GM13977 (cell line): ENCODE measurements at regions not wholly inside any gene's neighbourhood (a gene's known extent, or its start where the extent isn't known, plus 50 kb on each side); places are given as distances from the start of the nearest gene placed in this dataset.

Experiments used
- DNase-seq: peaks from one replicate; pipeline ENCODE4 v3.0.0; 2012; ENCODE audit warnings: low spot score
- in situ Hi-C: fragments of 300-500 bp; cut with MboI; formaldehyde crosslinking; loops from one replicate; pipeline ENCODE4 v1.12.0; 2022; ENCODE audit warnings: low sequenced_read_pairs, low pct_unique_long_range_greater_than_20kb, mixed read lengths, inconsistent platforms; ENCODE audit not compliant: unreplicated experiment
- TF ChIP-seq, protein P1 (sequence below): IDR thresholded peaks from 2 replicates; pipeline ENCODE4 v1.5.1; 2012; ENCODE audit warnings: mild to moderate bottlenecking, control low read depth; ENCODE audit not compliant: insufficient read depth; ENCODE audit errors: extremely low read depth, missing control alignments

DNA sequence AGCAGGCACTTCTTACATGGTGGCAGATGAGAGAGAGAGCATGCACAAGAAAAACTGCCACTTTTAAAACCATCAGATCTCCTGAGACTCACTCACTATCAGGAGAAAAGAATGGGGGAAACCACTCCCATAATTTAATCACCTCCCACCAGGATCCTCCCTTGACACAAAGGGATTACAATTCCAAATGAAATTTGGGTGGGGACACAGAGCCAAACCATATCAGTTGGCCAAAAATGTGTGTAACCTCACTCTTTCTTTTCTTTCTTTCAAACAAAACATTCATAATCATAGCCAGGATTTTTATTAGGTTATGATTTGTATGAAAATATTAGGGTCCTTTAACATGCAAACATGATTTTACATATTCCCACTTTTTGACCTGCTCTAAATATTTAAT lies 222.1 kb downstream of the PCDH18 start:
- DNase-seq: no peak
- in situ Hi-C loops: no loop called here

DNA sequence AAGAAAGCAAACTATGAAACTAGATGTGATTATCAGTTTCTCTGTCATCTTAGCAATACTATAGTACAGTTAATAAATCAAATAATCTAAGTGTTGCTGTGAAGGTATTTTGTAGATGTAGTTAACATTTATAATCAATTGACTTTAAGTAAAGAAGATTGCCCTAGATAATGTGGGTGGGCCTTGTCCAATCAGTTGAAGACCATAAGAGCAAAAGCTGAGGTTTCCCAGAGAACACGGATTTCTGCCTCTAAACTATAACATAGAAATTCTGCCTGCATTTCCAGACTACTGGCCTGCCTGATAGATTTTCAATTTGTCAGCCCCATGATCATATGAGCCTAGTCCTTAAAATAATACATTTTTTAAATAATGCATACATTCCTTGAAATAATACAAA lies 222.9 kb downstream of the PCDH18 start:
- no peak for DNase-seq
- TF ChIP-seq, protein P1, sequence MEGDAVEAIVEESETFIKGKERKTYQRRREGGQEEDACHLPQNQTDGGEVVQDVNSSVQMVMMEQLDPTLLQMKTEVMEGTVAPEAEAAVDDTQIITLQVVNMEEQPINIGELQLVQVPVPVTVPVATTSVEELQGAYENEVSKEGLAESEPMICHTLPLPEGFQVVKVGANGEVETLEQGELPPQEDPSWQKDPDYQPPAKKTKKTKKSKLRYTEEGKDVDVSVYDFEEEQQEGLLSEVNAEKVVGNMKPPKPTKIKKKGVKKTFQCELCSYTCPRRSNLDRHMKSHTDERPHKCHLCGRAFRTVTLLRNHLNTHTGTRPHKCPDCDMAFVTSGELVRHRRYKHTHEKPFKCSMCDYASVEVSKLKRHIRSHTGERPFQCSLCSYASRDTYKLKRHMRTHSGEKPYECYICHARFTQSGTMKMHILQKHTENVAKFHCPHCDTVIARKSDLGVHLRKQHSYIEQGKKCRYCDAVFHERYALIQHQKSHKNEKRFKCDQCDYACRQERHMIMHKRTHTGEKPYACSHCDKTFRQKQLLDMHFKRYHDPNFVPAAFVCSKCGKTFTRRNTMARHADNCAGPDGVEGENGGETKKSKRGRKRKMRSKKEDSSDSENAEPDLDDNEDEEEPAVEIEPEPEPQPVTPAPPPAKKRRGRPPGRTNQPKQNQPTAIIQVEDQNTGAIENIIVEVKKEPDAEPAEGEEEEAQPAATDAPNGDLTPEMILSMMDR: no peak
- in situ Hi-C loops: no loop called here

More for the DNA sequence above, 222.1 kb downstream of the PCDH18 start:
- TF ChIP-seq, protein P1: no peak

DNA sequence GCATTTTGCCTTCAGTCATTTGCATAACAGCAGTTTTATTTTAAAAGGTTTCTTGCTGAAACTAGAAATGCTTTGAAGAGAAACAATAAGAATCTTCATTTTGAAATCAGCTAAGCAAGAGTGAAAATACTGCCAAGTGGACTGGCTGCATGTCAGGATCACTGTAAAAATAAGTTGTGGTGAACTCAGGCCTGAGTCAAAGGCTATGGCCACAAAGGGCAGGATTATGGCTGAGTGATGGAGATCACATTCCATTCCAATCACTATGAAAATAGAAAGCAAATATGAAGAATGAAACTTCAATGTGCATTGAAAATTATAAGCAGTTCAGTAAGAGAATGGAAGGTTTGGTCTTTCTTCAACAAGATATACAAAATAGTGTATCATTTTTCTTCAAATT lies 224.5 kb downstream of the PCDH18 start:
- DNase-seq: no peak
- TF ChIP-seq, protein P1: no peak
- in situ Hi-C loops: no loop called here

DNA sequence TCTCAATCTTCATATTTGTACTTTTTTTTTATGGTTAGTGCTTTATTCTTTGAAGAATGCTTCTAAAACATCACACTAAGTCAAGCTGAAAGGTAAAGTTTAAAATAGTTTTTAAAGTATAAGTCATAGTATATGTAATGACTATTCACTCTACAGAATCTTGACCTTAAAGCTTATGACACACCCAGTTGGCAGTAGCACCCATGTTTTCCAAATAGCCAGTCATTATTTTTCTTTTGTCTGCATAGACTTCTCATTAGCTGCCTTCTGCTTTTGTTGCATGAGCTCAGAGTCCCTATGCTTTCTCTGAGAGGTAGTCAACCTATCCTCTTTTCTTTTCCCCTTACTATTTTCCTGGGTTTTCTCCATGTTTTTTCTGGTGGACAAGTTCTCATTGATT lies 231.5 kb downstream of the PCDH18 start:
- DNase-seq: no peak
- in situ Hi-C loops: no loop called here
- TF ChIP-seq, protein P1: no peak

DNA sequence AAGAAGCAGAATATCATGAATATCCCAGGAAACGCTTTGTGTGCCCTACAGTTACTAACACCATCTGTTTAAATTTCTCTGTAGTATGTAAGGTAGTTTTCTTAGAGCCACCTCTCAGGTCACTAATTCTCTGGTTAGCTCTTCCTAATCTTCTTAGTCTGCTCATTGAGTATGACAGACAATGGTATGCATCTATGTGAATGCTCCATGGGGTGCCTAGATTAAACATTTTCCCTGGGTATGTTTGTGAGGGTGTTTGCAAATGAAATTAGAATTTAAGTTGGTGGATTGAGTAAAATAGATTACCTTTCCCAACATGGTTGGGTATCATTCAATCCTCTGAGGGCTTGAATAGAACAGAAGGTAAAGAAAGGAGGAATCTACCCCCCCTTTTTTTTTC lies 233.0 kb downstream of the PCDH18 start:
- no peak for DNase-seq
- TF ChIP-seq, protein P1: no peak
- in situ Hi-C loops: no loop called here

DNA sequence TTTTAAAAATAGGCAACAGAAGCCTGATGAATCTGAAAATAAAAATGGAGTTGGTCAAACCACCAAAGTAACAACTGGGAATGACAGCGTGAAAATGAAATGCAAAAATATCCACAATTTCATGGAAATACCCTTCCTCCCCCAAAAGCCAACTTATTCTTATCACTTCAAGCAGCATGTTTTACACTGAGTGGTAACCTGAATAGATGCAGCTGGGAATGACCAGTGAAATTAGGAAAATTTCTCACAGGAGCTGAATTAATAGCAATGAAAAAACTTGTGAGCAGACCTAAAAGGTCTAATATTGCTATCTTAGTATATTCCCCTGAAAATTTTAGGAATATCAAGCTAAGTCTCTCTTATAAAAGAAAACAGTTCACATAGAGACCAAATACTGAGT lies 239.0 kb downstream of the PCDH18 start:
- no peak for DNase-seq
- TF ChIP-seq, protein P1: no peak
- in situ Hi-C loops: no loop called here

DNA sequence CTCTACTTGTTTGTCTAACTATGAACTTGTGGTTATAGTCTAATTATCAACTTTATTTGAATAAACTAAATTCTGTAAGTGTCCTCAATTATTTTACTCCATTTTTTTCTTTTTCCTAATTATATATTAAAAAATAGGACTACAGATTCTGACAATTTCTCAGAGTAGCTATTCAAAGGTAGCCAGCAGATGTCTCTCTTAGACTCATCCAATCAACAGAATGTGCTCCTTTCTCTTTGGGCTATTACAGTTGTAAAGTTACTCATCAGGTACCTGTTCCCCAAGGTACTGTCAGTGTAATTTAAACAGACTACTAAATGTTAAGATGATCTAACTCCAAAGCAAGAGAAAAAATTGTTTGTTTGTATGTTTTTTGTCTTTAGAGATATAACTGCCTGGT lies 248.6 kb downstream of the PCDH18 start:
- in situ Hi-C loops: no loop called here
- TF ChIP-seq, protein P1: peak; percentile 3
- DNase-seq: no peak
